ENCODE measurements at regions not wholly inside any gene's neighbourhood (a gene's known extent, or its start where the extent isn't known, plus 50 kb on each side); places are given as distances from the start of the nearest gene placed in this dataset.
A peak's percentile ranks its signal among the peaks of the same experiment; 100 is the strongest.

DNA sequence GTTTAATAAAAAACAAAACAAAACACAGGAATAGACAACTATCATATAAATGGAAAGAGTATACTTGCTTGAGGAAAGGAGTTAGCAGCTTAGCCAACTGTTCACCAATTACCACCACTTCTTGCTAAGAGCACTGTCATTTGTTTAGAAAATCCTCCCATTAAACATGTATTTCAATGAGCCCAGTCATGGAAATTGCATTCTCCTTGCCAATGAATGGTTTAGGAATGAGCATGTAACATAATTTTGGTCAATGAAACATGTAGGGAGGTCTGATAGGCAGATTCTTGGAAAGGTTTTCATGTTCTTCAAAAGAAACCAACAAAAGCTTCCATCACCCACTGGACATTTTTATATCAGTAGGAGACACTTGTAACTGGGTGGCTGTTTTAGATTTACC lies 502.8 kb upstream of the PAPPA start:
- H3K4me1 ChIP-seq = peaks cover 0 to 10% (median 0%) of the 10 kb centered on the region in 9 donors
- no peaks in the 10 kb centered on the region for H3K27me3 ChIP-seq
- TF ChIP-seq, protein P1, sequence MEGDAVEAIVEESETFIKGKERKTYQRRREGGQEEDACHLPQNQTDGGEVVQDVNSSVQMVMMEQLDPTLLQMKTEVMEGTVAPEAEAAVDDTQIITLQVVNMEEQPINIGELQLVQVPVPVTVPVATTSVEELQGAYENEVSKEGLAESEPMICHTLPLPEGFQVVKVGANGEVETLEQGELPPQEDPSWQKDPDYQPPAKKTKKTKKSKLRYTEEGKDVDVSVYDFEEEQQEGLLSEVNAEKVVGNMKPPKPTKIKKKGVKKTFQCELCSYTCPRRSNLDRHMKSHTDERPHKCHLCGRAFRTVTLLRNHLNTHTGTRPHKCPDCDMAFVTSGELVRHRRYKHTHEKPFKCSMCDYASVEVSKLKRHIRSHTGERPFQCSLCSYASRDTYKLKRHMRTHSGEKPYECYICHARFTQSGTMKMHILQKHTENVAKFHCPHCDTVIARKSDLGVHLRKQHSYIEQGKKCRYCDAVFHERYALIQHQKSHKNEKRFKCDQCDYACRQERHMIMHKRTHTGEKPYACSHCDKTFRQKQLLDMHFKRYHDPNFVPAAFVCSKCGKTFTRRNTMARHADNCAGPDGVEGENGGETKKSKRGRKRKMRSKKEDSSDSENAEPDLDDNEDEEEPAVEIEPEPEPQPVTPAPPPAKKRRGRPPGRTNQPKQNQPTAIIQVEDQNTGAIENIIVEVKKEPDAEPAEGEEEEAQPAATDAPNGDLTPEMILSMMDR (IDR thresholded peaks at IDR 0.05) = no peak
- no peaks in the 10 kb centered on the region for H3K36me3 ChIP-seq
- no peak for ATAC-seq
- intact Hi-C loops (cut with DNase I) = no loop called here
- no peak for DNase-seq
- peak overlapping the region in 8 of 10 donors; percentile 6 to 76 (median 62) for H3K27ac ChIP-seq
- H3K4me3 ChIP-seq = no peak overlapping the region
- no peaks in the 10 kb centered on the region for H3K9me3 ChIP-seq

DNA sequence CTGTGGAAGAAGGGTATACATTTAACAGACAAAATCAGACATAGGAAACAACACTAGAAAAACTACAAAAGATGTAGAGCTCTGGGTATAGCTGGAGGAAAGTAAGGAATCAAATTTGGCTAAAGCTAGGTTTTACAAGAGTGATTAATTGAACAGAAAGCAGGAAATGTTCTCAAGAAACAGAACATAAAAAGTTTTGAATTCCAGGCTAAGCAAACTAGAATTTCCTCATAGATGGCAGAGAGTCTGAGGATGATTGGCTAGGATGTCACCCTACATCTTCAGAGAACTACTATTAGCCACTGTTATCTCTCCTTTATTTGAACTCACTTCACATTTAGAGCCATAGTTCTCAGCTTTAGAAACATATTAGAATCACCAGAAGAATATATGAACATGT lies 502.1 kb upstream of the PAPPA start:
- no peaks in the 10 kb centered on the region for H3K36me3 ChIP-seq
- no peaks in the 10 kb centered on the region for H3K9me3 ChIP-seq
- no peak for DNase-seq
- peak overlapping the region in 3 of 10 donors; percentile 11 to 71 (median 63) for H3K27ac ChIP-seq
- no peak for ATAC-seq
- intact Hi-C loops (cut with DNase I) = no loop called here
- no peaks in the 10 kb centered on the region for H3K27me3 ChIP-seq
- H3K4me3 ChIP-seq = no peak overlapping the region
- TF ChIP-seq, protein P1 (IDR thresholded peaks at IDR 0.05) = no peak
- peaks cover 0 to 10% (median 0%) of the 10 kb centered on the region in 9 donors for H3K4me1 ChIP-seq

DNA sequence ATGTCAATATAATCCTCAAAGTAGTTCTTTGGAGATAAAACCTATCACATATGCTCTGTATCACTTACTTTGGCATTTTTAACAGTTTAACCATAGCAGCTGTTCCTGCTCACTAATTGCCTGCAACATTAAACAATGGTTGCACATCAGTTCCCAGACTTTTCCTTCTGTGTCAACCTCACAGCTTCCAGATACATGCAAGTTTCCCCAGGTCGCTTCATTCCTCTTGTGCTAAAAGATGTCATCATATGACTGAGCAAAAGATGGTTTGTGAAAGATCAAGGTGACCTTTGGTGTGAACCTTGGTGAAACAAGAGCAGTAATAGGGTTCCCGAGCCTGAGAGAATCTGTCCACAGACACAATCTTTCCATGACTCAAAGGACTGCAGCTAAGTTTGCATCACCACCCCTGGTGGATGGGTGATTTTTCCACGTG lies 500.4 kb upstream of the PAPPA start:
- 46 to 51% methylated on average over 3 of the region's 3 CpGs for WGBS, 2 donors
- no peaks in the 10 kb centered on the region for H3K27me3 ChIP-seq
- H3K4me1 ChIP-seq = peaks cover 0 to 10% (median 0%) of the 10 kb centered on the region in 9 donors
- ATAC-seq (peak in 1 of 8 donors; percentile 13), DNase-seq (no peak)
- intact Hi-C loops (cut with DNase I) = no loop called here
- TF ChIP-seq, protein P1 (IDR thresholded peaks at IDR 0.05) = no peak
- H3K4me3 ChIP-seq = no peak overlapping the region
- no peaks in the 10 kb centered on the region for H3K9me3 ChIP-seq
- no peak overlapping the region for H3K27ac ChIP-seq
- no peaks in the 10 kb centered on the region for H3K36me3 ChIP-seq

DNA sequence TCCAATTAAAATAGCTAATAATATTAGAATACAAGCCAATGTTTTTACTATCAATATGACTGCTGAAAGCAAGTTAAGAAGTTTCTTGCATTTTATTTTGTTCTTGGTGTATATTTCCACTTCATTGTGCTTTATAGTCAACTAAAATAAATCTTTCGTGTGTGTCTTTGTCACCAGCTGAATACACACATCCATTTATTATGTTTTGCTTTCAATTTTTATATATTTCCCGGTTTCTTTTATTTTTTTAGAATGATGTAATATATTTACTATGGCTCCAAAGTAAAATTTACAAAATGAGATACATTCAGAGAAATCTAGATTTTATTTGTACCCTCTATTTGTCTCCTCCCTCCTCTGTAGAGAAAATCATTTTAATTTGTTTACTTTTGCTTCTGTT lies 495.9 kb upstream of the PAPPA start:
- H3K36me3 ChIP-seq = no peaks in the 10 kb centered on the region
- no peaks in the 10 kb centered on the region for H3K27me3 ChIP-seq
- H3K27ac ChIP-seq = no peak overlapping the region
- WGBS, 2 donors = 61 to 68% methylated on average over 2 of the region's 2 CpGs
- H3K9me3 ChIP-seq = no peaks in the 10 kb centered on the region
- no peak overlapping the region for H3K4me3 ChIP-seq
- DNase-seq (no peak), ATAC-seq (no peak)
- H3K4me1 ChIP-seq = no peaks in the 10 kb centered on the region
- TF ChIP-seq, protein P1 (IDR thresholded peaks at IDR 0.05) = no peak
- intact Hi-C loops (cut with DNase I) = no loop called here
